ENCODE measurements at regions not wholly inside any gene's neighbourhood (a gene's known extent, or its start where the extent isn't known, plus 50 kb on each side); places are given as distances from the start of the nearest gene placed in this dataset.

DNA sequence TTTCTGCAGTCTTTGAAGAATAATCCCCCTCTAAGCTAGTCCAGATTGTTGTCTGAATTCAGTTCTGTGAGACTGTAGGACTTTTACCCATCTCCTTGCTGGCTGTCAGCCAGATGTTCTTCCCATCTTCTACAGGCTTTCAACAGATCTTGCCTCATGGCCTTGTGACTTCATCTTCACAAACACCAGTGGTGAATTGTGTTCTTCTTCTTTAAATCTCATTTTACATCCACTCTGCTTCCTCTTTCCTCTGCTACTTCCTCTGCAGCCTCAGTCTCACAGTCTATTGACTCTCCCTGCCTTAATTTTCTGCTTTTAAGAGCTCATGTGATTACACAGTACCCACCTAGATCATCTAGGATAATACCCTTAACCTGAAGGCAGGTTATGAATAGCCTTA lies 859.0 kb upstream of the SLITRK1 start:
- ATAC-seq, result no peak
- SMC1A ChIA-PET (ENCODE audit: uncharacterized antibody, unreplicated experiment), result no interaction called here
- no TSS peak for BruUV-seq (replicated peaks)
- in situ Hi-C loops (cut with MboI), result no loop called here
- intact Hi-C loops (cut with micrococcal nuclease; ENCODE audit: unreplicated experiment), result no loop called here
- TF ChIP-seq BRCA1 (IDR thresholded peaks at IDR 0.05; ENCODE audit: low read depth, low read length) (no peak), IKZF1 (conservative IDR thresholded peaks at IDR 0.05) (no peak), ZNF217 (IDR thresholded peaks at IDR 0.05) (no peak), MYC (IDR thresholded peaks at IDR 0.05; ENCODE audit: insufficient read depth, insufficient read length, insufficient replicate concordance, low read length, severe bottlenecking) (no peak), STAT3 (IDR thresholded peaks at IDR 0.05; ENCODE audit: low read depth, low read length) (no peak), MTA3 (IDR thresholded peaks at IDR 0.05; ENCODE audit: borderline replicate concordance, low read length) (no peak), DPF2 (IDR thresholded peaks at IDR 0.05) (no peak), SUPT20H (IDR thresholded peaks at IDR 0.05; ENCODE audit: borderline replicate concordance, control insufficient read depth, low read depth, low read length) (no peak), ASH2L (IDR thresholded peaks at IDR 0.05; ENCODE audit: borderline replicate concordance, low read depth) (no peak), MEF2A (IDR thresholded peaks at IDR 0.05; ENCODE audit: insufficient read depth, low read depth, low read length) (no peak), PML (IDR thresholded peaks at IDR 0.05; ENCODE audit: low read length) (no peak), NFYA (IDR thresholded peaks at IDR 0.05; ENCODE audit: borderline replicate concordance, low read depth, low read length) (no peak), SMAD1 (IDR thresholded peaks at IDR 0.05; ENCODE audit: low read depth, partially characterized antibody) (no peak), TCF12 (IDR thresholded peaks at IDR 0.05; ENCODE audit: low read depth, low read length) (no peak), HDAC2 (IDR thresholded peaks at IDR 0.05) (no peak)
- TF ChIP-seq, protein P1, sequence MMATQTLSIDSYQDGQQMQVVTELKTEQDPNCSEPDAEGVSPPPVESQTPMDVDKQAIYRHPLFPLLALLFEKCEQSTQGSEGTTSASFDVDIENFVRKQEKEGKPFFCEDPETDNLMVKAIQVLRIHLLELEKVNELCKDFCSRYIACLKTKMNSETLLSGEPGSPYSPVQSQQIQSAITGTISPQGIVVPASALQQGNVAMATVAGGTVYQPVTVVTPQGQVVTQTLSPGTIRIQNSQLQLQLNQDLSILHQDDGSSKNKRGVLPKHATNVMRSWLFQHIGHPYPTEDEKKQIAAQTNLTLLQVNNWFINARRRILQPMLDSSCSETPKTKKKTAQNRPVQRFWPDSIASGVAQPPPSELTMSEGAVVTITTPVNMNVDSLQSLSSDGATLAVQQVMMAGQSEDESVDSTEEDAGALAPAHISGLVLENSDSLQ (IDR thresholded peaks at IDR 0.05), result no peak
- Histone ChIP-seq H3K9ac (ENCODE audit: control insufficient read depth, insufficient read depth, low read length) (no peak overlapping the region), H3K27me3 (replicated peaks in 1 of 2; ENCODE audit: control insufficient read depth in 2 of 2, insufficient read depth in 2 of 2, low read length in 1 of 2) (no peaks in the 10 kb centered on the region), H3K4me3 (no peak overlapping the region), H3K4me1 (ENCODE audit: control insufficient read depth, insufficient read depth, low read length) (no peaks in the 10 kb centered on the region), H3K9me3 (replicated peaks; ENCODE audit: control insufficient read depth, insufficient read depth, low read length) (no peaks in the 10 kb centered on the region), H3K27ac (ENCODE audit: control insufficient read depth, insufficient read depth) (no peak overlapping the region), H3K36me3 (ENCODE audit: control insufficient read depth in 2 of 2, insufficient read depth in 2 of 2, low read length in 1 of 2) (no peaks in the 10 kb centered on the region), H2AFZ (ENCODE audit: control insufficient read depth, low read depth, low read length) (no peak overlapping the region), H4K20me1 (ENCODE audit: control insufficient read depth, insufficient read depth) (no peaks in the 10 kb centered on the region), H3K4me2 (ENCODE audit: control insufficient read depth, insufficient read depth) (no peak overlapping the region), H3K79me2 (ENCODE audit: control insufficient read depth, insufficient read depth, low read length) (no peaks in the 10 kb centered on the region)
- POLR2A ChIA-PET, result no interaction called here
- RAD21 ChIA-PET (ENCODE audit: unreplicated experiment), result no interaction called here
- no peak for DNase-seq (ENCODE audit: low read depth, low spot score)
- no peak for FAIRE-seq
- CTCF ChIA-PET, result no interaction called here
